ENCODE measurements at regions not wholly inside any gene's neighbourhood (a gene's known extent, or its start where the extent isn't known, plus 50 kb on each side); places are given as distances from the start of the nearest gene placed in this dataset.
"Not testable (repeated sequence)": the region's sequence is repeated elsewhere in the genome, so short reads cannot be mapped to it uniquely, and the experiment has no call there.

DNA sequence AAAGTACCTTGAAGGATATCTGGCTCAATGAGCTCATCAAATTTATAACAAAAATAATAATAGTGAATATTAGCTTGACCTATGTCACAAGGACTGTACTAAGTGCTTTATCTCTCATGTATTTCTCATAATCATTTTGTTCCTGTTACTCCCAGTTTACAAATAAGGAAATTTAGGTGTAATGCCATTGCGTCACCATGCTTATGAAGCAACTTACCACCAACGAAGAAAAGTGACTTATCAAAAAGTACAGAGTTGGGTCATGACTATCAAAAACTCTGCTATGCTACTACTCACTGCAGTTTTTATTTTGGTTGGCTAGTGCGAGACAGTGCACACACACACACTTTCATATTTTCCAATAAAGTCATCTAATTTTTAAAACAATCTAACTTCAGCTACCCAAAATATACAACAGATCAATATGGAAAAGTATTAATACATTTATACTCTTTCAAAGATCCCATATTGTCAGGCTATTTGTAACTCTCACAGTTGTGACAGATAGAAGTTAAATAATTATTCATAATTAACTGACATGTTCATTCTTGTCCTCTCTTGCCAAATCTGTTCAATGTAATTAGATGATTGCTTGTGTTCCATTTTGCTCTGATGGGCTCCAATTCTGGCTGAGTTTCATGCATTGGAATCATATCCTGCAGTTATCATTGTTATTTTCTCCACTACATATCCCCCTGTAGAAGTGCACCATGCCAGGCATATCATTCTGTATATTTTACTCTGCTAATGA is 119.4 kb downstream of the KCNJ2 start:
- no peak for DNase-seq

DNA sequence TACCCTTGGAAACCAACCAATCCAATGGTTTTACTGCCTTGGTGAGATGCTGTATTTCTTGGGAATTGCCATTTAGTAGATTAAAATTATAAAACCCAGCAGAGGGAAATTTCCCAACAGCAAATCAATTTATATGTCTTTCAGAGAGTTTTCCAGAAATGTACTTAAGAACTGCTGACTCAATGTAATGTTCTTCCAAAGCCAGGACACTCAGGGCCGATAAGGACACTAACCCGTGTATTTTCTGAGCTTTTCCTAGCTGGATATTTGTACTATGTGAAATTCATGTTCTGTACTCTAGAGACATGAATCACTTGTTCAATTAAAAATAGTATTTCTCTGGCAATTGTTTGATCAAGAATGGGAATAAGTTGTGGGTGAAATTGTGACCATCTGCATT is 121.4 kb downstream of the KCNJ2 start:
- DNase-seq: no peak

- DNase-seq: no peak
These were observed 123.0 kb downstream of the KCNJ2 start for GRCh38 chr17:70292366-70292765.

GRCh38 chr17:70293564-70294310 is 124.4 kb downstream of the KCNJ2 start:
- DNase-seq: not testable (repeated sequence)

GRCh38 chr17:70295329-70295728 is 126.0 kb downstream of the KCNJ2 start:
- DNase-seq: no peak

GRCh38 chr17:70295731-70296130 is 126.4 kb downstream of the KCNJ2 start:
- no peak for DNase-seq

DNA sequence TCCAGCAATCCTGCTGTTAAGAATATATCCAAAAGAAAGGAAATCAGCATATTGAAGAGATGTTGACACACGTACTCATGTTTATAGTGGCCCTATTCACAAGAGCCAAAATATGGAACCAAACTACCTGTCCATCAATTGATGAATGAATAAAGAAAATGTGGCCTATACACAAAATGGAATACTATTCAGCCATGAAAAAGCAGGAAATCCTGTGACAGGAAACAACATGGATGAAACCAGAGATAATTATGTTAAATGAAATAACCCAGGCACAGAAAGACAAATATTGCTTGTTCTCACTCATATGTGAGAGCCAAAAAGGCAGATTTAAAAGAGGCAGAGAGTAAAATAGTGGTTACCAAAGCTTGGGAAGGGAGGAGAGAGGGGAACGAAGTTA is 127.1 kb downstream of the KCNJ2 start:
- DNase-seq: no peak

DNA sequence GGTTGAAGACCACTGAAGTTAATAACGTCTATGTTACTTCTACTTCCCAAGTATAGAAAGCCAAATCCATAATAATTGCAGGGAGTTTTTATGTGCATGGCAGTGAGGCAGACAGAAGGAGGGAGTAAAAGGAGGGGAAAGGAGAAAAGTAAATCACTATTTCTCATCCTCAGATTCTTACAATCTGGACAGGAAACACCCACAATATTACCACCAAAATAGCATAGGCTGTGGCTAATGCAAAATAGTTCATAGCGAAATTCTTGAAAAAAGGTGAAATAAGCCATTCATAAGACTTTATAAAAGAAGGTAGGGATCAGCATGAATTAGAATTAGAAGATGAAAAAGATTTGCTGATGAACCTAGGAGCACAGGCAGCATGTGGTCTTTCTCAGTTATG is 128.1 kb downstream of the KCNJ2 start:
- no peak for DNase-seq

DNA sequence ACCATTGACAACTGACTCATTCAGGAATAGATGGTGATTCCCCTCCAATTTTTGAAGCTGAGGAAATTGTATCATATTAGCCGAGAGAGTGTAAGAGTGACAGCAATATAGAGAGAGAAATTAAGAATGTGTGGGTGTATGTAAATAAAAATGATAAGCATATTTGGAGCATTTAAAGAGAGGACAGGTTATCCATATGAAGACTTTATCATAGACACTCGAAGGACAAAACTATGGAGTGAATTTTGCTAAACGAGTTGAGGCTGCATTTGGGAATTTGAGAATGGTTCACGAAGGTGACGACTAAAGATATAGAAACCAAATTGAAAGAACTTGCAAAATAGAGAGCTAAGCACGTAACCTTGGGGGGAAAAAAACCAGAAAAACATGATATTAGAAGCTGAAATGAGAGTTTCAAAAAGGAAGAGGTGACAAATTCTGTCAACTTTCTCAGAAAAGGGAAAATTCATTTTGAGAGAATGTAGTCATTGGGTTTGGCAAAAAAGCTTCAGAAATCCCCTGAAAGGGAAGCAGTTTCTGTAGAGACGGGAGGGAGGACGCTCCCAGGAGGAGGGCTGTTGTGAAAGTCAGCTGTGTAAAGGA is 129.7 kb downstream of the KCNJ2 start:
- DNase-seq: no peak

GRCh38 chr17:70307430-70308225 is 138.3 kb downstream of the KCNJ2 start:
- no peak for DNase-seq

- DNase-seq: no peak
These were observed 139.3 kb downstream of the KCNJ2 start for GRCh38 chr17:70308618-70309017.

DNA sequence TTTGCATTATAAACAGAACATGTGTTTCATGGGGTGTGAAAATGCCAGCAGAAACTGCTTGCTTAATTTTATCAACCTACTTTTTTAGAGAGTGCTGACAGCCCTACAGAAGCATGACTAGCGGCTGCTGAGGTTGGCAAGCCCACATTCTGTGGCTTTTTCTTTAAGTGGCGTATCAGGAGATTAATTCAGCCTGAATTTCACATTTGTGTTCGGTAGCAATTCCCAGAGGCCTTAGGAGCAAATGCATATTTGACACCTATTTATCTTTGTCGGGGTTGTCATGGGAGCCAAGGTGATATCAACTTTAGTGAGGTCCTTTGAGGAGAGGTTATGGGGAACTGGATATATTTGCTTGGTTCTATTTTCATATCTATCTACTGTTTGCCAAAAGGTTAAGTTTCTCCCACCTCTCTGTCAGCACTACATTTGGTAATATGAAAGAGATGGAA is 140.9 kb downstream of the KCNJ2 start:
- DNase-seq: no peak

GRCh38 chr17:70313086-70313852 is 143.9 kb downstream of the KCNJ2 start:
- DNase-seq: no peak

DNA sequence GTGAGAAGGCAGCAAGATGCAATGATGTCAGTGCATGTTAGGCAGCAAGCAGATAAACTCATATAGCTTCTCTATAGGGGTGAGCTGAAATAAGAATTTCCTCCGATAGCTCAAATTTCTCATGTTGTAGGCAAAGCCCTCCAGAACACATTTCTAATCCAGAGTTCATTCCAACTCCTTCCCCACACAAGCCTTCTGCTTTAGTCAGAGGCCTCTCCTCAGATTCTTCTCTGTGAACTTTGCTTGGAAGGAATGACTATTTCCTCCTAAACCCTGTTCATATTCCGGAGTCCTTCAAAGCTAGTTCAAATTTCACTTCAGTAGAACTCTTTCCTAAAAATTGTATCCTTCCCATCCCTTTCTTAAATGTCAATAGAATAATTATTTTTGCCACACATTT is 144.8 kb downstream of the KCNJ2 start:
- DNase-seq: no peak

DNA sequence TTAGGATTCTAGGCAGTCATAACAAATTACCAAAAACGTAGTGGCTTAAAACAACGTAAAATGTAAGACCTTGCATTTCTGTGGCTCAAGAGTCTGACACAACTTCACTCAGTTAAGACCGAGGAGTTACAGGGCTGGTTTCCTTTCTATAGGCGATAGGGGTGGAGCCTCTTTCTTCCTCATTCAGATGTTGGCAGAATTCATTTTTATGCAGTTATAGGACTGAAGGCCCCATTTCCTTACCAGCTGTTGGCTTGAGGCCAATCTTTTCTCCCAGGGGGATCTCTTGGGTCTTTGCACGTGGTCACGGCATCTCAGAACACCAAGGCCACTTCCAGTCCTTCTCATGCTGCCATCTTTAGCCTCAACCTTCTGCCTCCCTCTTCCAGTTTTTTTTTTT is 145.2 kb downstream of the KCNJ2 start:
- no peak for DNase-seq

- DNase-seq: no peak
These were observed 148.1 kb downstream of the KCNJ2 start for GRCh38 chr17:70317421-70317820.

DNA sequence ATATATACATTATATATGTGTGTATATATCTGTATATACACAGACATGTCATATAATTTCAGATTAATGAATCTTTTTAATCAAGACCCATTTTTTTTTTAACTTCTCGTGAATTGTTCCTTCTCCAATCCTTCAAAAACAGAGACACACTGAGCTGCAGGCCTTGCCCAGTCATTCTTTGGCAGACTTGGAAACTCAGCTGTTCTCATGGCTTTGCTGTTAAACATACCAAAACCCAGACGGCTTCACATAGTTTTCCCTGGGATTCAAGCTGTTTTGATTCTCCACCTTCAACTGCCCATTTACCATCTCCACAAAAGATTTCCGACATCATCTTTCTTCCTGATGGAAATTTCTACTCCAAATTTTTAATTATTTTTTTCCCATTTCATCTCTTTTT is 148.7 kb downstream of the KCNJ2 start:
- no peak for DNase-seq

DNA sequence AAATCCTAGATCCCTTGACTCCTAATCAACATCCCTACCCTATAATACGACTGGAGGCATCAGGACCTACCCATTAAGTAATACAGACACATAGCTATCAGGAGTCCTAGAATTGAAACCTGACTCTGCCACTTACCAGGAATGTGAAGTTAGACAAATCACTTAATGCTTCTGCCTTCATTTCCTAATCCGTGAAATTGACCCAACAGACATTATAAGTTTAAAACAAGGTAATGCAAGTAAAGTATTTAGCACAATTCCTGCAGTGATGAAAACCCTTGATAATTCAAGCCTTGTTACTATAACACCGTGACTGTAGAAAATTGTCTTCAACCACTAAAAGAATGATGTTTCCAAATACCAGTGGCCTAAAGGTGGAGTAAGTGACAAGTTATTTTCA is 150.2 kb downstream of the KCNJ2 start:
- DNase-seq: no peak

DNA sequence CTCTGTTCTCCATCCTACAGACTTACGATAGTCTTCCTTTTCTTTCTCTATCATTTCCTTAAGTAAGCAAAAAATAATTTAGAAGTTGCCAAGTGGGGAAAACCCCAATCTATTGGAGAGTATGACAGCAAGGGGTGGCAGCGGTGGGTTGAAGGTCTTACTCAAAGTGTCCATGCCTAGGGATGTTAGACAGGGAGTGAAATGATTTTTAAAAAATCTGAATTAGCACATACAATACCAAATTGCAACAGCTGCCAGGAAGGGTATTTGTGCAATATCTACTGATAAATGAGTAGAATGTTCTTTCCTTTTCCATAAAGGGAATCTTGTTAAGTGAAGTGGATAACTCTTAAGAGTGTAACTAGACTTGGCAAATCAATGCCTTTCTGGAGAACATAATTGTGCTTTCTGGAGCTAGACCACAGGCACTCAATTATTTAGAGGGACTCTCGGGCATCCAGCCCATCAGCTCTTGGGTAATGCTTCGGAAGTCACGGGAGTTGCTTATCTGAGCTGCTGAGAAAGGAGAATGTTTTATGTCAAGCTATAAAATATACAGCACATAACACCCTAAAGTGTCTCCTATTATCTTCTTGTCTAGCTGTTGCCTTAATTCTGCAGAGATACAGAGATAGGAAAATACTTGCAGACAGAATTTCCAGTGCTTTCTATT is 151.5 kb downstream of the KCNJ2 start:
- no peak for DNase-seq

DNA sequence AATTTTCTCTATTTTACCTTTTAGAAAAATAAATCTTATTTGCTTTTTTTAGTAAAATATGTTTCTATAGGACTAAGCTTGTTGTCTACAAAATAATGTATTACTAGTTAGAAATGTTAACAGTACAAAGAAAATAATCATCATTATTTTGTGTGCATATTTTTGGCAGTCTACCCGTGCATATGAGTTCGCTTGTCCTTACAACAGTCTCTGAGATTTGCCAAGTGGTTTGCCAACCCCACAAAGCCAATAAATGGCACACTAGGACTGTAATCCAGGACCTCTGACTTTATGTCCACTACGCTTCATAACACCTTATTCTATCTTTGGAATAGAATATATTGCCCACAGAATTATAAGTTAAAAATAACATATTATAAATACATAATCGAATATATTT is 152.0 kb downstream of the KCNJ2 start:
- DNase-seq: no peak

DNA sequence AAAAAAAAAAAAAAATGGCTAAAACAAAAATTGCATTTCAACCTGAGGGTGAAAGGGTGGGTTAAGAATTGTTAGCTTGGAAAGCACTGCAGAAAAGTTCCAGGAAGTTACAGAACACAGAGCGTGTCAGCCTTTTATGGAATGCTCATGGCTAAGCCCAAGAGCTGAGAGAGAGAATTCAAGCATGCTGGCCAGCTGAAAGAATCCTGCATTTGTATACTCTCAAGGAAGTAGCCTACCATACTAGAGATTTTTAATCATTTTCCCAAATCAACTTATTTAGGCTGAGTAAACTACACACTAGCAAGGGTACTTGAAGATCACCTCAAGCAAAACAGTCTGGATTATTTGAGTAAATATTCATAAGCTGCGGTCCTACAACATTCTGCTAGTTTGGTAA is 153.9 kb downstream of the KCNJ2 start:
- no peak for DNase-seq

- no peak for DNase-seq
These were observed 154.7 kb downstream of the KCNJ2 start for GRCh38 chr17:70324031-70324430.

Measured in amniotic stem cell (primary cell).